Glomerular visceral epithelial cell (primary cell): ENCODE measurements at regions not wholly inside any gene's neighbourhood (a gene's known extent, or its start where the extent isn't known, plus 50 kb on each side); places are given as distances from the start of the nearest gene placed in this dataset.
"Not testable (repeated sequence)": the region's sequence is repeated elsewhere in the genome, so short reads cannot be mapped to it uniquely, and the experiment has no call there.

ENCODE experiments used
- DNase-seq: peaks from one replicate; pipeline ENCODE4 v3.0.0-alpha.2; 2016; ENCODE audit errors: extremely low spot score

DNA sequence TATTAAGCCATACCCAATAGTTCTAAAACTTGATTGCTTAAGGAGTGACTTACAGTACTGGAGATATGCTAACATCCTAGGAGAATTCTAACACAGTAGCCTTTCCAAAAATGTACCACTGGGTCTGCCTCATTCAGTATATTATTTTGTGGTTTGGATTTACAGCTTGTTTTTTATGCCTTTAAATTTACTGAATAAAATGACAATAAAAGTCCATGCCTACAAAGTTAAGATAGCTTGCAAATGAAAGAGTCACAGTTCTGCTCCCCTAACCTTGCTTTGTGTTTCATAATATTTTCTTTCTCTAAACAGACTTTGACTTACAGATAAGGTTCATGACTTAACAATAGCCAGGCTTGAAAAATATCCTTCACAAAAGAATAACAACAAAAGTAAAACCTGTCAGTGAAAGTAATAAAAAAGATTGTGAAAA, 951.1 kb upstream of the NUDT12 start:
- no peak for DNase-seq

- DNase-seq: peak; percentile 50
Measured at GRCh38 chr5:104513121-104513602, 950.6 kb upstream of the NUDT12 start.

DNA sequence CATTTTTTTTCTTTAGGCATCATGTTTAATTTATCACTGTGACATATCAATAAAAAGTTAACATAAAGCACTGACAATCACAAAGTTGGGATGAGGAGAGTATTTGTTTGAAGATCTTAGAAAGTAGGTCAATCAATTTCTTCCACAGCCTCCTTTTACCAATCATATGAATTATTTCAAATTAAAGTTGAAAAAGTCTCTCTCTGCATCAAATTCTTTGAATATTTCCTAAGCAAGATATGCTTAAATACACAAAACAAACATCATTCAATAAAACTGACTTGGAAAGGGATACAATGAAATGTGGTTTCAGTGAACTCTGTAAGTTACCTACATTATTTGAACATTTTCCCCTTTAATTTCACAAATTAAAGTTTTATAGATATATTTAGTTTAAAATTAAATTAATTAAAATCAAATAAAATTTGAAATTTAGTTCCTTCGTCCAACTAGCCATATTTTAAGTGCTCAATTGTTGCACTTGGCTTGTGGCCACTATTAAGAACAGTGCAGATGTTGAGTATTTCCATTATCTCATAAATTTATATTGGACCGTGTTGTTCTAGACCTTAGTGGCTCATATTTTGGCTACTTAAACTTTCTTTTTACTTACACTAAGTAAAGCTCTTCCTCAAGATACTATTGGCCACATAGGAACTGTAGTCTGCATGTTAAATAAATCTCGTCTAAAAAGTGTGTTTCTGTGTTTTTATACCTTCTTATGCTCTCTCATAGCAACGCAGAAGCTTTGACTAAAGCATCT, 949.7 kb upstream of the NUDT12 start:
- no peak for DNase-seq

DNA sequence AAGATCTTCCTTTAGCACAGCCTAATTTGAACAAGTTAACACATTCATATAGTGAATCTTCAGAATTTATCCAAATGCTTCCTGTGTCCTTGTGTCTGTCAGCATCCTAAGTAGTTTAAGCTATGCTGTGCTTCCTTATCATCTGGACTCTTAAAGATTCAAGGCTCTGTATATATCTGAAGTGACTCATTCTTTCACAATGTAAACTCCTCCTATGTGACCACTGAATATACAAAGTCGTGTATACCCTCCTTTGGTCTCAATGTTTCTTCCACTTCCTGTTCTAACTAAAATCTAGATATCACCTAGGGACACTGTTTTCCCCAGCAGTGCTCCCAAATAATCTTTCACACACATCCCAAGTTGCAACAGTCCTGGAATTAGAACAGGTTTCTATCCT, 935.7 kb upstream of the NUDT12 start:
- DNase-seq: peak; percentile 9

DNA sequence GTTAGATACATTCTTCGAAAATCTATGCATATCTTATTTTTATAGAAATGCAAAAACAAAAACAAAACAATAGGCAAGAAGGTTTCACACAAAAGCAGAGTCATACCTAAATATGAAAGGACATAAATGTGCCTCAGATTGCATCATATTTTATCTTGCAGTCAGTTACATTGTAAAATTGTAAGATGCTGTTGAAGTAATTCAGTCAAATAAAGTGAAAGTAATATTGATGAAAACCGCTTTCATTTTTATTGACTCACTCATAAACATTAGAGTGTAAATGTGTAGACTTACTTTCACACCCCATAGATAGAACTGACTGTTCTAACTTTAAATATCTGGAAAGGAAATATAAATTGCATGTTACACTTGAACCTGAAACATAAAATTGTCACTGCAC, 931.5 kb upstream of the NUDT12 start:
- no peak for DNase-seq

GRCh38 chr5:104472811-104473210, 910.2 kb upstream of the NUDT12 start:
- DNase-seq: no peak

DNA sequence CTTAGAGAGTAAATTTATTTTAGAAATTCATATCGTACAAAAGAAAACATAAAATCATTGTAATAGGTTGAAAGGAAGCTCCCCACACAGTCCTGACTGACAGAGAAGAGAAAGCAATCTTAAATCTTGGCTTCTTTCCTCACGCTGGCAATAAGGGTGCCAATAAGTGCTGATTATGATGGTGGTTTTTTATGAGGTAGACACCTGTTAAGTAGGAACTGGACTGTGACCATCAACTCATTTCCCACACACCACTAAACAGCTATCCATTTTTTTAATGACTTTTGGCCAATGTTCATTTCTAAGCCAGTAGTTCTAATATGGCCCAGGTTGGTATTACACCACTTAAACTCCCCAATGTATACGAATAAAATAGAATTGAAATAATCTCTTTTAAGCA, 893.5 kb upstream of the NUDT12 start:
- DNase-seq: no peak

DNA sequence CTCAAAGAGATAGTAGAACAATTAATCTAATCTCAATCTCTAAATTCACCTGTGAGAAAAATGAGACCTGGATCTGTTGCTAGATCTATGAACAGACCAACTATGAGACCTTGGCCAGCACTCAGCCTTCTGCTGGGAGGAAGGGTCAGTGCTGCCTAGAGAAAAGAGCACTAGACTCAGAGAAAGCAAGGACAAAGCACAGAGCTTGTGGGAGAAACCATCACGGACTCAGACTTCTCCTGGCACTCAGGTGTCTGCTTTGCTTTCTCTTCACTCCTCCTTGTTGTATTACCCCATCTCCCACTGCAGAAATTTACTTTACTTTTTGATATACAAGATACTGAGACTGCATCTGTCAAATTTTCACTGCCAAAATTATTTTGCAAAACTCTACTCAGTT, 890.0 kb upstream of the NUDT12 start:
- no peak for DNase-seq

GRCh38 chr5:104451911-104452310, 889.3 kb upstream of the NUDT12 start:
- DNase-seq: not testable (repeated sequence)

DNA sequence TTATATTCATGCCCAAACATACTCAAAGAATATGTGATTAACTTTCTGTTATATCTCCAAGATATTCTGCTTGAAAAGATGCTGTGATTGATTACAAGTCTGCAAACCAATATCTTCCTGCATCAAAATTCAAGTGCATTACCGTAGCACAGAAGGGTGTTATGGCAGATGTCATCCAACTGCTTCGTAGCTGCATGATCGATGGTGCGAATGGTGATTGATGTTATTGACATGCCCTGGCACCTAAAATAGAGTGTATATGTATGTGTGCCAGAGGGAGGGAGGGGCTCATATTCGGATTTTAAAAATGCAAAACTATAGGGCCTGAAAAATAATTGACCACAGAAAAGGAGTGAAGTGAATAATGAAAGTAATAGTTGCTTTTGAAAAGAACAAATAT, 882.1 kb upstream of the NUDT12 start:
- DNase-seq: no peak

- DNase-seq: no peak
Measured at GRCh38 chr5:104443706-104444105, 881.1 kb upstream of the NUDT12 start.

DNA sequence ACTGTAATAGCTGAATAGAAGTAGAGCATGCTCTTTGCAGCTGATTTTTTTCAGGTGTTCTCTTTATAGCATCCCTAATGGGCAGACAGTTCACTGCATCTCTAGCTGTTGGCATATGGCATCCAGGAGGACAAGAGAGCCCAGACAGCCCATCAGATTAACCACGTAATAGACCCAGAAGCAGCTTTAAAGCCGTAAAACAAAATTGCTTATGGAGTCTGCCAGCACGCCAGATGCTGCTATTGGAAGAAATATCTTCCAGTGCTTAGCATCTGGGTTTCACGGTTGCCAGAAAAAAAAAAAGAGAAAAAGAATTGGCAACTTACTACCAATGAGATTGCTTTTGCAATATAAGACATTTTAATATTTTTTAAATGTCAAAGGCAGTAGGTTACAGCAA, 869.4 kb upstream of the NUDT12 start:
- no peak for DNase-seq

GRCh38 chr5:104431002-104431620, 868.5 kb upstream of the NUDT12 start:
- no peak for DNase-seq

DNA sequence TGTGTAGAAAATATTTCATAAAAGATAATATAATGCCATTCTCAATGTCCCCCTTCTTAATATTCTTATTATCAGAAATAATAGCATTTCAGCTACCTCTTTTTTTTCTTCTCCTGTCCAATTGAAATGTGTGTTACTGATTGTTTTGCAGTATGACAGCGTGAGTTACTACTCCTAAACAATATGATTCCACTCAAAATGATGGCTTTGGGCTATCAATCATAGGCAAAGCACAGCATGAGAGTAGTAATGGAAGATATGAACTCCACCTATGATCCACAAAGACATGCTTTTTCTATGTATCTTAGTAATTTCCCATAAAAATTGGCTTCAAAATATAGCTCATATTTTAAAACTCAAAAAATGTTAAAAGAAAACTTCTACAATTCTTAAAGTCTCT, 867.3 kb upstream of the NUDT12 start:
- DNase-seq: no peak

DNA sequence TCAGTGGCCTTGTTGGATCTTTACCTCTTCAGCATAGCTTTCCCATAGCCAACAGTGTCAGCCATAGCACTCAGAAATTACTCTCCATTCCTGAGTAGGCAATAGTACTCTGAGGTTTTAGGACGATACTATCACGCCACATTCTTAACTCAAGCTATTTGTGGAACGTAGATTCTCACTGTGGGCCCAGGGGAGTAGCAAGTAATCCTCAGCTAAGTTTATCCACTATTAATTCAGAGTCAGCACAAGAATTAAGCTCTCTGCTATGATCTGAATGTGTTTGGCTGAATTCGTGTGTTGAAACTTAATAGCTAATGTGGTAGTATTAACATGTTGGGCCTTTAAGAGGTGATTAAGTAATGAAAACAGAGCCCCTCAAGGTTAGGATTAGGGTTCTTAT, 858.8 kb upstream of the NUDT12 start:
- no peak for DNase-seq

- no peak for DNase-seq
Measured at GRCh38 chr5:104418056-104418455, 855.5 kb upstream of the NUDT12 start.

DNA sequence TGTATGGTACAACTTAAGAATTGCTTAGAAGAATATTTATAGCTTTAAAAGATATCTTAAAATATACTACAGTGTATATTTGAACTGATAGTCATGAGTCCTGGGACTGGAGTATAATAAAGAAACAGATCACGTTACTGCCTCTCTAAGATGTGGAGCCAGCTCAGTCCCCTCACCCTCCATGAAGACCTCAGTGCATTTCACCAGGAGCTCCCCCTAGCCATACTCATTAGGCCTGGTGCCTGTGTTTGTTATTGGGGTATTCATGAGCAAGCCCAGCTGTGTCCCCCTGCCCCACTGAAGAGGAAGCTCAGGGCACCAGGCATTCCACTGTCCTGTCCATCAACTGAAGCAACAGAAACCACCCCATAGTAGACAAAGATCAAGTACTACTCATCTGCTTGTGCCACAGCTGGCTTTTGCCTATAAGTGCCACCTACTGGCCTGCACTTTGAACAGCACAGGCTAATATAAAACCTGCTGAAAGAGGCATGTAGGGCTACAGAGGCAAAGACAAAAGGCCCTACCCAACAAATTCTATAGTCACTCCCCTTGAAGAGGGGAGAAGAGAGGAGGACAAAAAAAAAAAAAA, 850.2 kb upstream of the NUDT12 start:
- DNase-seq: peak; percentile 31

DNA sequence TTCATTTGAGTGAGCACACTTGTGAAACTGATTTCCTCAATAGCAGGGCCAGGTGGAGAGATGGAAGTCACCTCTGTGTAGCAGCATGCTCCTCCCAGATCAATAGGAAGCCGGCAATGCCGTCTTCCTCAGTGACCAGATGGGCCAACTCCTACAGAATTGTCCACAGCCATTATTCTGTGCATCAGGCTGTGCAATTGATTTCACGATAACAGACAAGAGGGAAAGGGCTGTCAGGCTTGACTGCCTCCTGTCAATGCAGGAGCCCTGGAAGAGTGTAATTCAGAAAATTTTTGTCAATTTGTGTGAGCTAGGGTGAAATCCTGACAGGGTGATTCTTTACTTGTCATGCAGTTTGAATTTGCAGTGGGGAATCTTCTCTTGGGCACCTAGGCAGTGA, 838.4 kb upstream of the NUDT12 start:
- no peak for DNase-seq

DNA sequence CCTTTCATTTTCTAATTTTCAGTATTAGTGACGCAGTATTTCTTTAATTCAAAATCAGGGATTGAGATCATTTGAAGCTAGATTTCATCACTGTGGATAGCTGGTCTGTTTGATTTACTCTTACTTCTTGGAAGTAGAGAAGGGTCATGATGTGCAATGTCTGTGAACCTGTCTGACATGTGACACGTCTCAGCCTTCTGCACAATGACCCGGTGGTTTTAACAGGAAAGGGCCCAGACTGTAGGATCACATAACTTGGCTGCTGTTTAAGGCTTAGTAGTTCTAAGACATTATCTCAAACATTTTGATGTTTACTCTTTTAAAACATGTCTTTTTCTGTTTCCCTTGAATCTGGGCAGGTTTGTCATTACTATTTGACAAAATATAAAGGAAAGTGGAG, 823.3 kb upstream of the NUDT12 start:
- no peak for DNase-seq

- no peak for DNase-seq
Measured at GRCh38 chr5:104375345-104375744, 812.8 kb upstream of the NUDT12 start.

- DNase-seq: no peak
Measured at GRCh38 chr5:104372796-104373195, 810.2 kb upstream of the NUDT12 start.

- no peak for DNase-seq
Measured at GRCh38 chr5:104372376-104372775, 809.8 kb upstream of the NUDT12 start.

DNA sequence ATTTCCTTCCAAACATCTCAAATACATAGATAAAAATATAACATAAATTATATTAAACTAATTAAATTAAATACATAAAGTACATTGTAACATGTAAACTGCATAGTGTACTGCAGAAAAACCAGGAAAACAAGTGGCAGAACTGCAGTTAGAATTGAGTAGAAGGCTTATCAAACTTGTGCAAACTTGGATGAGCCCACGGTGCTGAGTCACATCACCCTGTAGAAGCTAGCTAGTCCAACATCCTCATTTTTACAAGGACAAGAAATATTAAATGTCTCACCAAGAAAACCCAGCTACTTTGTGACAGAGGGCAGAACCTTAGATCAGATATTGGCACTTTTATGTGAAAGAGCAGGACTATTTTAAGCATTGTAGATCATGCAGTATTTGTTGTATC, 807.9 kb upstream of the NUDT12 start:
- DNase-seq: no peak
